Endothelial cell of hepatic sinusoid (primary cell): ENCODE measurements at regions not wholly inside any gene's neighbourhood (a gene's known extent, or its start where the extent isn't known, plus 50 kb on each side); places are given as distances from the start of the nearest gene placed in this dataset.

ENCODE experiments used
- in situ Hi-C: cut with HindIII; loops from 2 replicates; pipeline ENCODE4 v1.10.0; 2017; ENCODE audit warnings: low sequenced_read_pairs

- in situ Hi-C loops = no loop called here
These were observed 210.4 kb downstream of the SPTSSA start for GRCh38 chr14:34251662-34252061.

GRCh38 chr14:34250959-34251358 lies 211.1 kb downstream of the SPTSSA start:
- in situ Hi-C loops = no loop called here

DNA sequence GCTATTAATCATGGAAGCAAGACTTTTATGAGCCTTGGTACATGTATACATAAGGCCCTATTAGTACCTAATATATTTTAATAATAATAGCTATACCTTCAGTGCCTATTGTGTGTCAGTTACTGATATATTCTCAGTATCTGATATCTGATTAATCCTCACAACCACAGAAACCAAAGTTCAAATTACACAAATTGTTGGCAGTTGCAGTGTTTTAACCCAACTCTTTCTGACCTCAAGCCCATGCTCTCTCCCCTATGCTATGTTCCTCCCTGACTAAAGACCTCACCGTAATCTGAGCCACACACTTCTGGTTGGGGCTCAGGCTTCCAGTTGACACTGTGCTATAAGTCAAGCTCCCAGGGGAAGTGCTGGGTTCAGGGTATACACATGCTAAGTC lies 214.4 kb downstream of the SPTSSA start:
- in situ Hi-C loops = no loop called here

DNA sequence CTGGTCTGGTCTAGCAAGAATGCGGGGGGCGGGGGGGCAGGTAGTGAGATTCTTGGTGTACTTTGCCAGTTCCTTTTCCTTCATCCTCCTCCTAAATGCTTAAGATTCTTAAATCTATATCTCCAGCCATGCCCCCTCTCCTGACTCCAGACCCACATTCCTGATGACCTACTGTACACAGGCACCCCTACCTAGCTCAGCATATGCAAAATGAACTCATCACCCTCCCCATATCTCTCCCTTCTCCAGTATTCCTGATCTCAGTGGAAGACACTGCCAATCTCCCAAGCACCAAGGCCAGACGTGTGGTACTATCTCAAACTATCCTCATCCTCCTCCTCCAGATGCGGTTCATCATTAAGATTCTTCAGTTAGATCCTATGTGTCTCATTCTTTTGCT lies 215.8 kb downstream of the SPTSSA start:
- in situ Hi-C loops = no loop called here

GRCh38 chr14:34243401-34243800 lies 218.6 kb downstream of the SPTSSA start:
- in situ Hi-C loops = no loop called here

DNA sequence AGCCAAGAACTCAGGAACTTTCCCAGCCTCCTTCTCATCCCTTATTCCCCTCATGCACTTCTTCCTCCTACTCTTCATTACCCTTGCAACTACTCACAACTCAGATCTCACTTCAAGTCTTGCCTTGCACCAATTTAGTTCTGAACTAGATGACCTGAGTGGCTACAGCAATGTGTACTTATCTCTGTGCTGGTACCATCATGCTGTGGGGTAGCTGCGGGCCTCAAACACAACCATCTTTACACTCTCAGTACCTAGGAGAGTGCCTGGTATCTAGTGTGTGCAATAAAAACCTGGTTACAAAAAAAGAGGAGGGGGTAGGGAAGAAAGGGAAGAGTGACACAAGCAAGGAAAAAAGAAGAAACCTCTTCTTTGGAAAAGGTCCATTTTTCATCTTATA lies 219.0 kb downstream of the SPTSSA start:
- in situ Hi-C loops = no loop called here

- in situ Hi-C loops = no loop called here
These were observed 220.8 kb downstream of the SPTSSA start for GRCh38 chr14:34241185-34241711.

DNA sequence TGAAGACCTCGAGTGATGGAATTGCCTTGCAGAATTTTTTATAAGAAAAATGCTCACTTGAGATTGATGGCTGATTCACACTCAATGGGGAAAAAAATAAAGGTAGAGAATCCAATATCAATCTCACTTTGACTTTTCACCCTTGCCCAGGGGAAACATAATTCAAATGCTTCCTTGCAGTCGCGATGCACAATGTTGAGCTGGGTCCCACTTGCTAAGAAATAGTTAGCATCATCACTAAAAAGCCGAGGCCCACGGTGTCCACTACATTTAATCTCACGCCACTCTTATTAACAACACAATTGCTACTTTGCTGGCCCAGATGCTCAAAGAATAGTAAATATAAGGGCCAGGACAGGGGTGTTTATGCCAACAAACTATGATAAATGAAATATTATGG lies 223.4 kb downstream of the SPTSSA start:
- in situ Hi-C loops = no loop called here

DNA sequence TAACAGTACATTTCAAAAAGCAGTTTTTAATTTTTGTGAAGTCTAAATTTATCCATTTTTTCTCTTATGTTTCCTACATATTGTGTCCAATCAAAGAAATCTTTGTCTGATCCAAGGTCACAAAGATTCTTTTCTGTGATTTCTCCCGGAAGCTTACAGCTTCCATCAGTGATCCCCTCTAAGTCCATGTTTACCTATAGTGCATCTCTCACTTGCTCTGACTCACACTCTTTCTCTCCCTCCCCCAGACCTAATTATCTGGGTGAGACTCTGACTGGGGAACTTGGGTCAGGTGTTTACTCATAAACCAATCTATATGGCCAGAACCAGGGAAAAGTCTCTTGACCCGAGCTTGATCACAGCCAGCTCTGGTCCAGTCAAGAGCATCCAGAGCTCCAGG lies 224.4 kb downstream of the SPTSSA start:
- in situ Hi-C loops = no loop called here

DNA sequence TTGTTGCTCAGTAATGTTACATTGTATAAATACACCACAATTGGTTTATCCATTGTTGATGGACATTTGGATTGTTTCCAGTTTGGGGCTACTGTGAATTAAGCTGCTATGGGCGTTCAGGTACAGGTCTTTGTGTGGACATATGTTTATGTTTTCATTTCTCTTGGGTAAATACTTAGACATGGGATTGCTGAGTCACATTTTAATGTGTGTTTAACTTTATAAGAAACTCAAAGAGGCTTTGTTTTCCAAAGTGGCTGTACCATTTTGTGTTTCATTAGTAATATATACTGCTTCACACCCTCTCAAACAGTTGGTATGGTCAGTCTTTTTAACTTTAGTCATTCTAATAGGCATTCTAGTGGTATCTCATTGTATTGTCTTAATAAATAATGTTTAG lies 225.0 kb downstream of the SPTSSA start:
- in situ Hi-C loops = no loop called here

DNA sequence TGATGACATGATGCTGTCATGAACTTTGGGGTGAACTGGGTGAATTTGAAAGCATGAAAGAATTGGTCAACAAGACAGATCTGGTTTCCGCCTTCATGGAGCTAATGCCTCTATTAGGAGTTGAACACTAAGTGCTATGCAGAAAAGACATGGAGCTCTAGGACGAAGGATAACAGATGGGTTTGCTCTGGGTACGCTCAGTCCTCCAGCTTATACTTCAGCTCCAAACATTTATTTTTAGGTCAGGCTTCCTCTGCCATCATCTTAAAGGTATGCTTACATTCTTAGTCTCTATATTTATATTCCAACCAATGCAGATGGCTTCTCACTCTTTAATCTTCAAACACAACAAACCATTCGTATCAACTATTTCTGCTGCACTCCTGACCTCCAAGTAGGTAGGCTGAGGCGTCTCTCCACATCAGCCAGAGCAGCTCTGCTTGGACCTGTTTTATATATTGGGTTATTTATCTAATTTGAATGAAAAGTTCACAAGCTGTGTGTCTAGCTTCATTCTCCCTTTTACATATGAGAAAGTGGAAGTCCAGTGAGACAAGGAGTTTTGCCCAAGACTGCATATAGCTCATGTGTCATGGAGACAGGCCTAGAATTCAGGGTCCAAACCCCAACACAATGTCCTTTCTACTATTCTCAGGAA lies 226.3 kb downstream of the SPTSSA start:
- in situ Hi-C loops = no loop called here

DNA sequence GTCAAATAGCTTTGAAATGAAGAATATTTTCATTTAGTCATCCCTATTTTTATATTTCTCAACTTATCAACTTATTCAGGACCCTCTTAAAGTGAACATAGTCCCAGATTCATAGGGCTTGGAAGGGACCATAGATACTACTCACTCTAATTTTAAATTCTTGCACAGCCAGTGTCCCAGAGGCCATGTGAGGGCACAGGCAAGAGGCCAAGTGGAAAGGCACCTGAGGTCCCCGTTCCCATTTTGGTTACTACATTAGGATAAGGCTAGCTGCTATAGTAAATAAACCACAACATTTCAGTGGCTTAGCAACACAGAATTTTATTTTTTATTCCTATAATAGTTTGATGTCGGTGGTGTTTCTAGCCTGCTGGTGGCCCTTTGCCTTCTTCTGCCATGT lies 227.8 kb downstream of the SPTSSA start:
- in situ Hi-C loops = no loop called here

DNA sequence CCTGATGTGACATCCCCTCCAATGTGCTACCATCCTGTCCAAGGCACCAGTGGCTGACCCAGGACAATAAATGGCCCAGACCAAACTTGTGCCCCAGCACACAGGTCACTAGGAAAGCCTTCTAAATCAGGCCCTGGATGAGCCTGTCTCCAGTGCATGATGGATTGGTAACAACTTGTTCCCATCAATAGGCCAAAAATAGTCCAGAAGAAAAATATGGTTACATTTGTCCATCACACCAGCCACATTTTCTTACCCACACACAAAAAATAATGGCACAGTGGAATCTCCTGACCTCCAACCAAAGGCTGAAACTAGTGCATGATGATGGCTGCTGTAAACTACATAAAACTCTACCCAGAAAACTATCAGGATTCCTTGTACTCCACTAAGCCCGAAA lies 228.4 kb downstream of the SPTSSA start:
- in situ Hi-C loops = no loop called here

DNA sequence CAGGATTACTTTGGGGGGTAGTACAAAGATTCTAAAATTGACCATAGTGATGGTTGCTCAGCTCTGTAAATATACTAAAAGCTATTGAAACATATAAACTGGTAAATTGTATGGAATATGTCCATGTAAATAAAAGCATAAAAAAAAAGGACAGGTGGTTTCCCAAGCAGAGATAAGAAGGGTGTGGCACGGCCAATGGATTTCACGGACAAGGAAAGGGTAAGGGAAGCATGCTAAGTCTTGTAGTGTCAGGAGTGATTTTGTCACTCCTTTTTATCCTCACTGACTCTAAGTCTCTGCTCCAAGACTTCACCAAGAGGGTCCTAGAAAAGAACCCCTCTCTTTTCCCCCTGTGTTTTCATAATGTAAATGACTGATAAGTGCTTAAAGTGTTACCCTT lies 229.2 kb downstream of the SPTSSA start:
- in situ Hi-C loops = no loop called here

DNA sequence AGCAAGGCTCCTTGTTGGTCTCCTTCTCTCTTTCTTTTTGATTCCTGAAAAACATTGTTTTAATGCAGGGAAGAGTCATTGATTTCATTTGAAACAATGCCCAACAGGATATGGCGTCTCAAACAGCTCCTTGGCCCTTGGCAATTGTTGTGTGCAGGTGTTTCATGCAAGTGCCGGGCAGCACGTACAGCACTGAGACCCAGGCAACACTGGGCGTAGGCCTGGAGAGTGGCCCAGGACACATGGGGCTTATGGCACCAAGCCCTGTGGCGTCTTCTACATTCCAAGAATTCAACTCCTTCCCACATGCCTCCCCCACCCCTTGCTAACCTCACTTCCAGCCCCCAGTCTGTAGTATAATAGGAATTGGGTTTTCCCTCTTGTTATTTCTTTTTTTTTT lies 230.4 kb downstream of the SPTSSA start:
- in situ Hi-C loops = no loop called here

DNA sequence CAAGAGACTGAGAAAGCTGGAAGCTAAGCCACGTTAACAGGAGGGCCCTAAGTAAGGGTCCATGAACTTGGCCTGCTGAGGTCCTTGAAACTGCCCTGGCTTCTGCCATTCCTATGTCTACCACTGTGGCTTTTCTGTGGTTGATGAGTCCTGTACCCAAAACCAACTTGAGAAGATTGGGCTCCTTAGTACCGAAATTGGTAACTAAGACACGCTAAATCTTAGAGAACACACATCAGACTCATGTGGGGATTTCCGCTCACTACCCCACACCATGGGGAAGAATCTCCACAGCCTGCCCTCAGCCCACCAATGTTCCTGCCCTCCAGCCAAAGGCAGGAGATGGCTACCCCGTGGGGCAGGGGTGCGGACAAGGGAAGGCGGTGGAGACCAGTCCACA lies 232.9 kb downstream of the SPTSSA start:
- in situ Hi-C loops = no loop called here

DNA sequence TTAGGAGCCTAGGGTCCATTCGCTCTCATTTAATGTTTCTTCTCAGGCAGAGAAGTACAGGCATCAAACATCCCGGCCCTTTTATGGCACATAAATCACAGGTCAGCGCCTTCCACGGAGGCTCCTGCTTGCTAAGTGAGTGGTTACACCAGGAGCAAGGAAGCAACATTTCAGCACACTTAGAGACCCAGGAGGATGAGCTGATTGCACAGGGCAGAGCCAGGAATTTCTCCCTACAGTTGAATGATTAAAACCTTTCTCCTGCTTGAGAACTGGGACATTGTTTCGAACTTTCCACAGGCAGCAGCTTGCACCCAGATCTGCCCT lies 233.4 kb downstream of the SPTSSA start:
- in situ Hi-C loops = no loop called here

- in situ Hi-C loops = no loop called here
These were observed 234.0 kb downstream of the SPTSSA start for GRCh38 chr14:34227834-34228649.

- in situ Hi-C loops = no loop called here
These were observed 237.8 kb downstream of the SPTSSA start for GRCh38 chr14:34224221-34224620.

DNA sequence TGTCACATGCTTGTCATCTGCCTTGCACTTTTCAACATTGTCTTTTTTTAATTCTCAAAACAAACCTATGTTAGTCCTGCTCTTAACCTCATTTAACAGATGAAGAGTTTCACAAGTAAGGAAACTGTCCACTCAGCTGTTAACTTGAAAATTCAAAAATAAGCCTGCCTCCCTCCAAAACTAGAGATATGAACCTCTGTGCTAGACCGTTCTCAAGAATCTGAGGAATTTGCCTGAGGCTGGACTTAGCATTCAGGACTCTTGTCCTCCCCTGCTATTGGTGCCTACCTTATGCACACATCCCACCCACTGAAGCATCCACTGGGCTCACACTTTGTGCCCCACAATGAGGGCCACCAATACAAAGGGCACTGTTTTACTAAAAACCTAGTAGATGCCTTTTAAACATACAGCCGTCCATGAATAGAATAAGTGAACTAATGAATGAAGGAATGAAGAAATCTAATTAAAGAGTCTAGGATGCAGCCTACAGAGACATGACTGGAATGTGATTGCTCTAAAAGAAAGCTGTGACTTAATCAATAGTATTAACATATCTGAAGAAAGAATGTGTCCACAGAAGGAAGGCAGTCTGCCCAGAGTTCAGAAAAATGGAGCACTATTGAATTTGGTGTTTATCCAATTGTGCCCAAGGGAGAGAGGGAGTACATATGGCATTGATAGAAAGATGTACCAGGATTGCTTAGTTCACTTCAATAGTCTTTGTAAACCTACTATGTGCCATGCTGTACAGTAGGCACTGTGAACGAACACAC lies 238.5 kb downstream of the SPTSSA start:
- in situ Hi-C loops = no loop called here

DNA sequence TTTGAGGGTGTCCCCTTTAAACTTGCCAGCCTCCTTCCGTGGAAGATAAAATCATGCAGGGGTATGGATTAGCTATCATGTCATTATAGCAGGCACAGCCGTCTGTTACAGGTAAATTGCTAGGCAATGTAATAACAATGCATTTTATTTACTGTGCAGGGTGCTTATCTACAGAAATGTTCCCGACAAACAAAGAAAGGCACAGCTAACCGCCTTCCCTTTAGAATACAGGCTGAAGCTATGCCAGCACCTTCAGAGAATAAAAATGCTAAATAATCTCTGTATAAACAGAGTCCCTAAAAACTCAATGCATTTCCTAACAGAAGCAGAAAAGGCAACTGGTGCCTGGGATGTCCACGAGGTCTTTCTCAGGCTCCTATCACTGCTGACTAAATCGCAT lies 239.2 kb downstream of the SPTSSA start:
- in situ Hi-C loops = no loop called here

DNA sequence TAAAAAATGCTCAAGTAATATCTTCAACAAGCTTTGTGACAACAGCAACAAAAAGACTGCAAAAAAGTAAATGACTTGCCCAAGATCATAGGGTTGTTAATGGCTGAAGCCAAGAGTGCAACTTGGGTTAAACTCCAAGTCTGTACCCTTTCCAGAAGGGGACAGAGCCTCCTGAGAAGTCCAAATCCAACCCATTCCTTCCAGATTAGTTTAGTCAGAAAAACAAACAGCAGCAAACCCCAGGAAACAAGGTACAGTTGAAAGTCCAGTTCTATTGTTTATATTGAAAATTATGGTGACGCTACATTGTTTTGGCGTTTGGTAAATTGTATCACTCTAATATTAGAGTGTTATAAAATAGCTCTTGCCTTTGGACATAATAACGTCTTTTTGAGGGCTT lies 239.9 kb downstream of the SPTSSA start:
- in situ Hi-C loops = no loop called here
